Left lung (tissue), 4 donors: ENCODE measurements at regions not wholly inside any gene's neighbourhood (a gene's known extent, or its start where the extent isn't known, plus 50 kb on each side); places are given as distances from the start of the nearest gene placed in this dataset.

Experiments
- ATAC-seq: fragments of 200-7000 bp; cut with Tn5 transposase; one replicate; pipeline ENCODE4 v1.9.1; 2020; ENCODE audit warnings: moderate library complexity
- DNase-seq, 4 donors: peaks; one replicate each; pipeline ENCODE4 v3.0.0-alpha.2; 2013 to 2020
- H3K27ac ChIP-seq, 2 donors: fragments of 200-600 bp; sonication (generic) in 1 of 2; one replicate each; pipeline versions ENCODE4 v1.5.0 to v1.8.0; 2020 to 2021
- H3K27me3 ChIP-seq, 2 donors: fragments of 200-600 bp; sonication (generic) in 1 of 2; one replicate each; pipeline versions ENCODE4 v1.5.0 to v1.8.0; 2020 to 2021
- H3K36me3 ChIP-seq, 2 donors: fragments of 200-600 bp; sonication (generic) in 1 of 2; one replicate each; pipeline versions ENCODE4 v1.5.0 to v1.8.0; 2020 to 2021
- H3K4me1 ChIP-seq, 2 donors: fragments of 200-600 bp; one replicate each; pipeline ENCODE4 v1.8.0; 2021
- H3K4me3 ChIP-seq, 2 donors: fragments of 200-600 bp; sonication (generic) in 1 of 2; one replicate each; pipeline versions ENCODE4 v1.5.0 to v1.8.0; 2020 to 2021; ENCODE audit warnings: mild to moderate bottlenecking in 1 of 2
- H3K9me3 ChIP-seq, 2 donors: fragments of 200-600 bp; sonication (generic) in 1 of 2; one replicate each; pipeline versions ENCODE4 v1.5.0 to v1.8.0; 2020 to 2021
- intact Hi-C, 2 donors: fragments of 100-400 bp; cut with DNase I; formaldehyde crosslinking; loops; one replicate each; pipeline versions ENCODE4 v1.11.2 to v1.14.2; 2022
- TF ChIP-seq, protein P1 (sequence below), 2 donors: fragments of 200-600 bp; sonication (generic) in 1 of 2; IDR thresholded peaks; one replicate each; pipeline versions ENCODE4 v1.5.0 to v1.8.0; 2021; ENCODE audit warnings: antibody characterized with exemption in 2 of 2
- donor health status: DM: no; HTN: yes; CAD: no.
- donor health status: DM: no; HTN: no; CAD: no.

GRCh38 chr2:58800881-58801280 lies 559.8 kb upstream of the FANCL start:
- ATAC-seq (no peak), DNase-seq (no peak)
- Histone ChIP-seq H3K27ac (no peak overlapping the region), H3K9me3 (no peaks in the 10 kb centered on the region), H3K4me1 (no peaks in the 10 kb centered on the region), H3K27me3 (no peaks in the 10 kb centered on the region), H3K36me3 (no peaks in the 10 kb centered on the region), H3K4me3 (no peak overlapping the region)
- TF ChIP-seq, protein P1, sequence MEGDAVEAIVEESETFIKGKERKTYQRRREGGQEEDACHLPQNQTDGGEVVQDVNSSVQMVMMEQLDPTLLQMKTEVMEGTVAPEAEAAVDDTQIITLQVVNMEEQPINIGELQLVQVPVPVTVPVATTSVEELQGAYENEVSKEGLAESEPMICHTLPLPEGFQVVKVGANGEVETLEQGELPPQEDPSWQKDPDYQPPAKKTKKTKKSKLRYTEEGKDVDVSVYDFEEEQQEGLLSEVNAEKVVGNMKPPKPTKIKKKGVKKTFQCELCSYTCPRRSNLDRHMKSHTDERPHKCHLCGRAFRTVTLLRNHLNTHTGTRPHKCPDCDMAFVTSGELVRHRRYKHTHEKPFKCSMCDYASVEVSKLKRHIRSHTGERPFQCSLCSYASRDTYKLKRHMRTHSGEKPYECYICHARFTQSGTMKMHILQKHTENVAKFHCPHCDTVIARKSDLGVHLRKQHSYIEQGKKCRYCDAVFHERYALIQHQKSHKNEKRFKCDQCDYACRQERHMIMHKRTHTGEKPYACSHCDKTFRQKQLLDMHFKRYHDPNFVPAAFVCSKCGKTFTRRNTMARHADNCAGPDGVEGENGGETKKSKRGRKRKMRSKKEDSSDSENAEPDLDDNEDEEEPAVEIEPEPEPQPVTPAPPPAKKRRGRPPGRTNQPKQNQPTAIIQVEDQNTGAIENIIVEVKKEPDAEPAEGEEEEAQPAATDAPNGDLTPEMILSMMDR (IDR thresholded peaks at IDR 0.05) = no peak
- intact Hi-C loops = no loop called here

DNA sequence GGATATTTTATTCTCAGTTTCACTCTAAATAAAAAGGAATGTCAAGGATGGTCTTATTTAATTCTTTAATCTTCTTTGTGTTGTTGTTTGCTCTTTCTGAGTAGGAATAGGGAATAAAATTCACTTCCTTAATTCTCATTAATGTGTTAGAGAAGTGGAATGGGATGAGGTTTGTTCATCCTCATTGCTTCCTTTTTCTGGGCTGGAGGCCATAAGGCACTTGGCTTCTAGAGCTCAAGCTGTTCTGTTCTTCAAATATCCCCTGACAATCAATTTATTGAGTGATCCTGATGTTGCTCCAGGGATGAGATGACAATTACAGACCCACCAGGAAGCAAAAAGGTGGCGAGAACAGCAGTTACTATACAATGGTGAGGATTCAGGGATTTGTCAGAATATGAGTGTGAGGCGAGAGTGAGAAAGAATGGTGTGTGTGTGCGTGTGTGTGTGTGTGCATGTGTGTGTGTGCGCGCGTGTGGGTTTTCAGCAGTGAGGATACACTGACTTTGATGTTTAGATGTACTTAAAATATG lies 557.6 kb upstream of the FANCL start:
- H3K9me3 ChIP-seq = no peaks in the 10 kb centered on the region
- DNase-seq (no peak), ATAC-seq (no peak)
- H3K27me3 ChIP-seq = no peaks in the 10 kb centered on the region
- H3K4me3 ChIP-seq = no peak overlapping the region
- intact Hi-C loops = no loop called here
- TF ChIP-seq, protein P1 (IDR thresholded peaks at IDR 0.05) = no peak
- no peaks in the 10 kb centered on the region for H3K4me1 ChIP-seq
- no peaks in the 10 kb centered on the region for H3K36me3 ChIP-seq
- no peak overlapping the region for H3K27ac ChIP-seq

GRCh38 chr2:58796239-58796910 lies 555.2 kb upstream of the FANCL start:
- intact Hi-C loops = no loop called here
- Histone ChIP-seq H3K4me3 (no peak overlapping the region), H3K27ac (no peak overlapping the region), H3K27me3 (no peaks in the 10 kb centered on the region), H3K9me3 (no peaks in the 10 kb centered on the region), H3K36me3 (no peaks in the 10 kb centered on the region), H3K4me1 (no peaks in the 10 kb centered on the region)
- TF ChIP-seq, protein P1 (IDR thresholded peaks at IDR 0.05) = no peak
- no peak for ATAC-seq
- DNase-seq = no peak

GRCh38 chr2:58794916-58795315 lies 553.8 kb upstream of the FANCL start:
- H3K27me3 ChIP-seq = no peaks in the 10 kb centered on the region
- H3K9me3 ChIP-seq = no peaks in the 10 kb centered on the region
- no peak overlapping the region for H3K4me3 ChIP-seq
- H3K4me1 ChIP-seq = no peaks in the 10 kb centered on the region
- intact Hi-C loops = no loop called here
- no peaks in the 10 kb centered on the region for H3K36me3 ChIP-seq
- ATAC-seq = no peak
- TF ChIP-seq, protein P1 (IDR thresholded peaks at IDR 0.05) = no peak
- DNase-seq = no peak
- no peak overlapping the region for H3K27ac ChIP-seq

DNA sequence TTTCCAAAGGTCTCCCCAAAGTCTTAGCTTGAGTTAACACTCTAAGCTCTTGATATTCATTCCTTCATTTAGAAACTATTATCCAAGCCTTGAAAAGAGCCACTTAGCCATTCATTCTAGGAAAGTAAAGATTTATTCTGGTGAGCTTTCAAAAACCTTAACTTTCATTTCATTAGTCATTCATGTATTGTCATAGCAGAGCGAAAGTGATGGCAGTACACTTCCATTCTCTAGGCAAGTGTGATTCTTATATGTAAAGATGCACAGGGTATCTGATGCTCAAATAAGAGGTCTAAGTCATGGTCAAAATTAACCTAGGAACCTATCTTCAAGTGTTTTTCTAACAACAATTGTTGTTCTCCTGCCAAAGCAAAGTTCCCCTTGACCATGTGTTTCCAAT lies 553.0 kb upstream of the FANCL start:
- Histone ChIP-seq H3K36me3 (no peaks in the 10 kb centered on the region), H3K9me3 (no peaks in the 10 kb centered on the region), H3K27me3 (no peaks in the 10 kb centered on the region), H3K4me1 (no peaks in the 10 kb centered on the region), H3K4me3 (no peak overlapping the region), H3K27ac (no peak overlapping the region)
- intact Hi-C loops = no loop called here
- ATAC-seq (no peak), DNase-seq (no peak)
- TF ChIP-seq, protein P1 (IDR thresholded peaks at IDR 0.05) = no peak
